ENCODE measurements at regions not wholly inside any gene's neighbourhood (a gene's known extent, or its start where the extent isn't known, plus 50 kb on each side); places are given as distances from the start of the nearest gene placed in this dataset.

DNA sequence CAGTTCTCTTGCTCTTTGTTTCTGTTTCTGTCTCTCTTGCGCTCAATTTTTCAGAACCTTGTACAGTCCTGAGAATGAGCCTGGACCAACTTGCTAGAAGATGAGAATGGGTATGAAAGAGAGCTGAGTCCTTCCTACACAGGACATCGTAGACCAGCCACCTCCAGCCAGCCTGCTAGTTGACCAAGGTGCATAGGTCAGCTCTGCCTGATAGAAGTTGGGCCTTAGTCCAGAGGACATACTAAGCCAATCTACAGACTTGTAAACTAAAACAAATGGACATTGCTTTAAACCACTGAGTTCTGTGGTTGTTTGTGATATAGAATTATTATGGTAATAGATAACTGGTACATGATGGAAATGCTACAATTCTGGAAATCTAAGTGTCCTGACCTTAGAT is 236.4 kb upstream of the ZFP64 start:
- TF ChIP-seq KLF15 (CRISPR knock-in tag; IDR thresholded peaks at IDR 0.05; ENCODE audit: borderline replicate concordance) (no peak), IKZF1 (IDR thresholded peaks at IDR 0.05) (no peak), ZNF782 (CRISPR knock-in tag; IDR thresholded peaks at IDR 0.05; ENCODE audit: borderline replicate concordance) (no peak), ZNF468 (CRISPR knock-in tag; IDR thresholded peaks at IDR 0.05) (no peak), MXI1 (IDR thresholded peaks at IDR 0.05; ENCODE audit: borderline replicate concordance, low read depth, low read length) (no peak), ARNT (IDR thresholded peaks at IDR 0.05) (no peak)
- TF ChIP-seq, protein P1, sequence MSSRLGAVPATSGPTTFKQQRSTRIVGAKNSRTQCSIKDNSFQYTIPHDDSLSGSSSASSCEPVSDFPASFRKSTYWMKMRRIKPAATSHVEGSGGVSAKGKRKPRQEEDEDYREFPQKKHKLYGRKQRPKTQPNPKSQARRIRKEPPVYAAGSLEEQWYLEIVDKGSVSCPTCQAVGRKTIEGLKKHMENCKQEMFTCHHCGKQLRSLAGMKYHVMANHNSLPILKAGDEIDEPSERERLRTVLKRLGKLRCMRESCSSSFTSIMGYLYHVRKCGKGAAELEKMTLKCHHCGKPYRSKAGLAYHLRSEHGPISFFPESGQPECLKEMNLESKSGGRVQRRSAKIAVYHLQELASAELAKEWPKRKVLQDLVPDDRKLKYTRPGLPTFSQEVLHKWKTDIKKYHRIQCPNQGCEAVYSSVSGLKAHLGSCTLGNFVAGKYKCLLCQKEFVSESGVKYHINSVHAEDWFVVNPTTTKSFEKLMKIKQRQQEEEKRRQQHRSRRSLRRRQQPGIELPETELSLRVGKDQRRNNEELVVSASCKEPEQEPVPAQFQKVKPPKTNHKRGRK (CRISPR knock-in tag; IDR thresholded peaks at IDR 0.05), result no peak
- TF ChIP-seq, protein P2, sequence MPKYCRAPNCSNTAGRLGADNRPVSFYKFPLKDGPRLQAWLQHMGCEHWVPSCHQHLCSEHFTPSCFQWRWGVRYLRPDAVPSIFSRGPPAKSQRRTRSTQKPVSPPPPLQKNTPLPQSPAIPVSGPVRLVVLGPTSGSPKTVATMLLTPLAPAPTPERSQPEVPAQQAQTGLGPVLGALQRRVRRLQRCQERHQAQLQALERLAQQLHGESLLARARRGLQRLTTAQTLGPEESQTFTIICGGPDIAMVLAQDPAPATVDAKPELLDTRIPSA (CRISPR knock-in tag; IDR thresholded peaks at IDR 0.05; ENCODE audit: borderline replicate concordance), result no peak
- TF ChIP-seq, protein P3, sequence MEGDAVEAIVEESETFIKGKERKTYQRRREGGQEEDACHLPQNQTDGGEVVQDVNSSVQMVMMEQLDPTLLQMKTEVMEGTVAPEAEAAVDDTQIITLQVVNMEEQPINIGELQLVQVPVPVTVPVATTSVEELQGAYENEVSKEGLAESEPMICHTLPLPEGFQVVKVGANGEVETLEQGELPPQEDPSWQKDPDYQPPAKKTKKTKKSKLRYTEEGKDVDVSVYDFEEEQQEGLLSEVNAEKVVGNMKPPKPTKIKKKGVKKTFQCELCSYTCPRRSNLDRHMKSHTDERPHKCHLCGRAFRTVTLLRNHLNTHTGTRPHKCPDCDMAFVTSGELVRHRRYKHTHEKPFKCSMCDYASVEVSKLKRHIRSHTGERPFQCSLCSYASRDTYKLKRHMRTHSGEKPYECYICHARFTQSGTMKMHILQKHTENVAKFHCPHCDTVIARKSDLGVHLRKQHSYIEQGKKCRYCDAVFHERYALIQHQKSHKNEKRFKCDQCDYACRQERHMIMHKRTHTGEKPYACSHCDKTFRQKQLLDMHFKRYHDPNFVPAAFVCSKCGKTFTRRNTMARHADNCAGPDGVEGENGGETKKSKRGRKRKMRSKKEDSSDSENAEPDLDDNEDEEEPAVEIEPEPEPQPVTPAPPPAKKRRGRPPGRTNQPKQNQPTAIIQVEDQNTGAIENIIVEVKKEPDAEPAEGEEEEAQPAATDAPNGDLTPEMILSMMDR (CRISPR knock-in tag; IDR thresholded peaks at IDR 0.05), result no peak
